NCI-H1092 (cell line): ENCODE measurements at regions not wholly inside any gene's neighbourhood (a gene's known extent, or its start where the extent isn't known, plus 50 kb on each side); places are given as distances from the start of the nearest gene placed in this dataset.
"Not testable (repeated sequence)": the region's sequence is repeated elsewhere in the genome, so short reads cannot be mapped to it uniquely, and the experiment has no call there.

Source experiments
- DNase-seq: peaks from one replicate; lab custom pipeline; 2025; lab: John Stamatoyannopoulos, UW

- DNase-seq: no peak
These were observed 89.2 kb upstream of the STMND1 start for GRCh38 chr6:17012421-17013225.

- no peak for DNase-seq
These were observed 89.9 kb upstream of the STMND1 start for GRCh38 chr6:17011985-17012384.

- DNase-seq: no peak
These were observed 94.1 kb upstream of the STMND1 start for GRCh38 chr6:17007749-17008148.

DNA sequence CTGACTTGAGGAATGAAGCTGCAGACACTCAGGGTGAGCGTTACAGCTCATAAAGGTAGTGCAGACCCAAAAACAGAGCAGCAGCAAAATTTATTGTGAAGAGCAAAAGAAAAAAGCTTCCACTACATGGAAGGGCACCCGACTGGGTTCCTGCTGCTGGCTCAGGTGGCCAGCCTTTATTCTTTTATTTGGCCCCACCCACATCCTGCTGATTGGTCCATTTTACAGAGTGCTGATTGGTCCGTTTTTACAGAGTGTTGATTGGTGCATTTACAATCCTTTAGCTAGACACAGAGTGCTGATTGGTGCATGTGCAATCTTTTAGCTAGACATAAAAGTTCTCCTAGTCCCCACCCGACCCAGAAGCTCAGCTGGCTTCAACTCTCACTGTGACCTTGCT lies 95.3 kb upstream of the STMND1 start:
- DNase-seq: no peak

- DNase-seq: no peak
These were observed 97.6 kb upstream of the STMND1 start for GRCh38 chr6:17004269-17004668.

GRCh38 chr6:17002123-17002522 lies 99.7 kb upstream of the STMND1 start:
- no peak for DNase-seq

DNA sequence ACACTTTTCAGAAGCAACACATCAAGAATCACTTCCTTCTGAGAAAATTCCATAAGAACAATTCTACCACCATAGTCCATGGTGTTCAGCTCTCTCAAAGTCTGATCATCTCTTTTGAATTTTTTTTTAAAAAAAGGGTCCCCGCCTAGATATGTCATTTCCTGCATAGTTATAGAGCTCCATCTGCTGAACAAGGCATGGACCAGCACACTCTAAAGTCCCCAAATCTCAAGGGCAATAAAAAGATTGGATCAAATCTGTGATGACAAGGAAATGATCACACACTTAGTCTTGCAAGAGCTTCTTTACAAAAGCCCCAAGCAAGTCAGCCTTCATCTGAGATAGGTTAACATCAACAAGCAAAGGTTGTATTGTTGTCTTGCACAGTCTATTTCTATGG lies 100.7 kb upstream of the STMND1 start:
- no peak for DNase-seq

DNA sequence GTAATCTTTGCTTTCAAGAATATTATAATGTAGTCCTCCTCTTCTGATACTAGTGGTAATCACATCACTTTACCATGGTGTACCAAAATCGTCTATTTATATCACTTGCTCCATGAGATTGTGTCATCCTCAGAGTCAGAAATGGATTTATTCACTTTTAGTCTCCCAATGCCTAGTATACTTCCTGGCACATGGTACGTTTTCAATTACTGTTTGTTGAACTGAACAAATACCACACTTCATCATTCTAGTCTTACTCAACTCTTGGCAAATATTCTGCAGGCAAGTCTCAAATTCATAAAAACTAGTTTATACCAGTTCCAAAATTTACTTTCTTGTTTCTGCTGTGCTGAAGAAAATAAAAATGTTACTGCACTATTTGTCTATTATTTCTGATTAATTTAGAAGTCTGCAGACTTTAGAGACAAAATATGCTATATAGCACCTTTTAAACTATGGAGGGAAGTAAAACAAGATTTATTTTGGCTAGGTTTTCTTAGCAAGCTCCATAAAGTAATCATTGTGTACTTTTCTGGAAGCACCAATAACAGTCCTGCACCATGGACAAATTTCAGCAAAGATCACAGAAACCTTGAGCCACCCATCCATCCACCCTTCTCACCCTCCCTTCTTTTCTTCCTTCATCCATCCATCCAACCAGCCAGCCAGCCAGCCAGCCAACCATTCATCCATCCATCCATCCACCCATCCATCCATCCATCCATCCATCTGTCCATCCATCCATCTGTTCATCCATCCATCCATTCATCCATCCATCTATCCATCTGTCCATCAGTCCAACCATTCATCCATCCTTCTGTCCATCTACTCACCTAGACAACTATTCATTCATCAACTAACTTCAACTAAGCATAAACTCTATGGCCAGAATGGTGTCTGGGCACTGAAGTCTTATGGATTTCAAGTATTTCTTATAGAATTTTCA lies 102.1 kb upstream of the STMND1 start:
- DNase-seq: no peak

GRCh38 chr6:16998461-16998860 lies 103.4 kb upstream of the STMND1 start:
- DNase-seq: no peak

DNA sequence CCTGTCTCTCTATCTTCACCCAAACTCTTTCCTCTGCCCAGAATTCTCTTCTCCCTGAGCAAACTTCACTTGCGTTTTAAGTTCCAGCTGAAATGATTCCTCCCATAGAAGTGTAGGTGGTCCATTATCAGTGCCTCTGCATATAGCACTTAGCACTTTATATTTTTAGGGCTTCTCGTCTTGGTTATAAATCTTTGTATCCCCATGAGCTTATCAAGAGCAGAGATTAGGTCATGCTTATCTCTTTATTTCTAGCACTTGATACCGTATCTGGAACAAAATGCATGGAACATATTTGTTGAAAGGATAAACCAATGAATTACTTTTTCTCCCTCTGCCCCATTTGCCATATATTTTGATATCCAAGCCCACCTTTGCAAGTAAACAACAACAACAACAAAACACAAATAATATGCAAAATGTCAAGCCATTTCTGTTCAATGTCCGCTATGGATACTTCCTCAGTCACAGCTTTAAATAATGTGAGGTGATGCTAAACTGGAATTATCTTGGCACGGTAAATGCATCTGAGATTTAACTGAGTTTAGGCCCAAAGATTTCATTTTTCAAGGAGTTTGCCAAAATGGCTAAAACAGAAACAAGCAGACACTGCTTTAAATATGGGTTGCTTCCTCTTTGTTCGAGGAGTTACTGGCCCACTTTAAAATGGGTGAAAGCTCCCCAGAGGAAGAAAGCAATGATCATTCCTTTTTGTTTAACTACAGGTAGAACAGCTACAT lies 106.2 kb upstream of the STMND1 start:
- no peak for DNase-seq

DNA sequence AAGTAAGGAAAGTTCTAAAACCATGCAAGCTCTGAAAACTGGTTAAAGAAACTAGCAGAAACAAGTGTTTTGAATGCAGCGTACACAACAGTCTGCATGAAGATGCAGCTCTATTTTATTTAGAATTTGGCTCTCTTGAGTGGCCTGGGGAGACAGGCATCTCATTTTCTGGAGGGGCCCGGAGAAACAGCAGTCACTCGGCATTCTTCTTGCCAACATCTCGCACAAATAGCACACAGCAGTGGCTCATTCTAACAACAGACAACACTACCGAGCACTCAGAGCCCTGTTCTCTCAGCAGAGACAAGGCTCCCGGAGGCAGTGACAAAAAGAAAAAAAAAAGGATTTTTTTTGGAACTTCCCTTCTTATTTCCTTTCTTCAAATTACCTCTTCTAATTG lies 108.5 kb upstream of the STMND1 start:
- no peak for DNase-seq

GRCh38 chr6:16991981-16992629 lies 109.7 kb upstream of the STMND1 start:
- no peak for DNase-seq

GRCh38 chr6:16989976-16990375 lies 111.9 kb upstream of the STMND1 start:
- DNase-seq: not testable (repeated sequence)

GRCh38 chr6:16989382-16989781 lies 112.5 kb upstream of the STMND1 start:
- no peak for DNase-seq

DNA sequence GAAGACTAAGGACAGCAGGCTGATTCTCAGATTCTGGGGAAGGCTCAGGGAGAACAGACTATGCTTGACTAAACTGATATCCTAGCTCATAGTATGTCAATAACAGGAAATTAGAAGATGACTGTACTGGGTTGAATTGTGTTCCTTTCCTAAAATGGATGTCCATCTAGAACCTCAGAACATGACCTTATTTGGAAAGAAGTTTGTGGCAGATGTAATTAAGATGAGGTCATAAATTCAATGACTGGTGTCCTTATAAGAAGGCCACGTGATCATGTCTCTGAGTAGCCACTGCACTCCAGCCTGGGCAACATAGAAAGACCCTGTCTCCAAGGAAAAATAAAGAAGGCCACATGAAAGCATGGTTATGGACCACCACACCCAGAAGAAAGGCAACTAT lies 113.9 kb upstream of the STMND1 start:
- no peak for DNase-seq

- no peak for DNase-seq
These were observed 116.2 kb upstream of the STMND1 start for GRCh38 chr6:16985513-16986284.

DNA sequence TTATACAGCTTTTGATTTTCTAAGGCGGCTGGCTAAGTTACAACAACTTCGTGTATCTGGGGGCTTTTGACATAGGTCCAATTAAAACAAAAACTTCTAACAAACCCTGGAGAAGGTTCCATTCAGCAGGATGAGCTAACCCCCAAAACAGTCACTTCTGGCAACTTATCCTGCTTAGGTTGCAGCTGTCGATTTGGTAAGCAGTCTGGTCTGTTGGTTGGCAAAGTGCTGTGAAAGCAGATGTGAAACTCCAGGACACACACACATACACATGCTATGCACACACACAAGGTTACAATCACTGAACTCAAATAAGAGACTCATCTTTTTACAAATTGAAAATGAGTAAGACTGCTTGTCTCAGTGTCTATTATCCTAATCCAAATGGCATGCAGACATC lies 119.0 kb upstream of the STMND1 start:
- DNase-seq: no peak

DNA sequence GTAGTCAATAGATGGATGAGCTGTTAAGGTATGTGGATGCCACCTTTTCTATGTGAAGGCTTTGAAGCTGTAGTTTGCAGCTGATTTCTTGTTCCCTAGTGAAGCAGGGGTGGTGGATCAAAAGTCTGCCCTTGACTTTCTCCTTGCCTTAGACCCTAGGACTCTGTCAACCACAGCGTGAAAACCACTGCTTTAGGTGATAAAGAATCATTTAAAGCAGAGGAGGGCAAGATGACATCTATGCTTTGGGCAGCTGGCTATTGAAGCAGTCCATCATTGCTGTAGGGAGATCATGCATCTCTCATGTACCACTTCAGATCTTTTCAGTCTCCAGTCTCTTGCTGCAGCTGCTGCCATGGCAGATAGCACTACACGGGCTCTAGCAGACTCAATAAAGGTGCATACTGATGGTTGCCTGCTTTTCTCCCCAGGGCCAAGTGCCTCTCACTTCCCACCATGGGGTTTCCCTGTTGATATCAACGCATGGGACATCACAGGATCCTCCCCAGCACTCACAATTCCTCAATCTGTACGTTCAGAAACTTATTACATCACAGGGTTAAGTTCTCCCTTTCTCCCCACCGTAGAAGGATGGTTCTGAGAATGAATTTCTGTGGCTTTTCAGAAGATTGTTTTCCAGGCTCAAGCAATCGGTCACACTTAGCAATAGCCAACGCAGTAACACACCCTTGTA lies 122.0 kb upstream of the STMND1 start:
- no peak for DNase-seq

DNA sequence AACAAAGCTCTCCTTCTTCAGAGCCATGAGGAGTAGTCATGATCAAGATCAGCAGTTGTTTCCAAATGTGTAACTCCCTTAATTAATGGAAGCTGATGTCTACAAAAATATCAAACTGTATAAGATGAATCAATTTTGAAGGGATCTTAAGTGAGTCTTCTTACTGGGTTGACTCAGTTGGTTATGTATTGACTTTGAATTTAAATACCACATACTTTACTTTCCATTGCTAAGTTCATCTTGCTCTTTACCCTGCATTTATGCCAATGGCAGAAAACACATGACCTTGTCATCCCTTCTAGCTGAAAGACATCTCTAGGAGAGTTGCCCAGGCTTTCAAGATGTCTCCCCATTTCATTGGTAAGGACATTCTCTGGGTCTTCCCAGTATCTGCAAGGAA lies 123.2 kb upstream of the STMND1 start:
- DNase-seq: no peak

DNA sequence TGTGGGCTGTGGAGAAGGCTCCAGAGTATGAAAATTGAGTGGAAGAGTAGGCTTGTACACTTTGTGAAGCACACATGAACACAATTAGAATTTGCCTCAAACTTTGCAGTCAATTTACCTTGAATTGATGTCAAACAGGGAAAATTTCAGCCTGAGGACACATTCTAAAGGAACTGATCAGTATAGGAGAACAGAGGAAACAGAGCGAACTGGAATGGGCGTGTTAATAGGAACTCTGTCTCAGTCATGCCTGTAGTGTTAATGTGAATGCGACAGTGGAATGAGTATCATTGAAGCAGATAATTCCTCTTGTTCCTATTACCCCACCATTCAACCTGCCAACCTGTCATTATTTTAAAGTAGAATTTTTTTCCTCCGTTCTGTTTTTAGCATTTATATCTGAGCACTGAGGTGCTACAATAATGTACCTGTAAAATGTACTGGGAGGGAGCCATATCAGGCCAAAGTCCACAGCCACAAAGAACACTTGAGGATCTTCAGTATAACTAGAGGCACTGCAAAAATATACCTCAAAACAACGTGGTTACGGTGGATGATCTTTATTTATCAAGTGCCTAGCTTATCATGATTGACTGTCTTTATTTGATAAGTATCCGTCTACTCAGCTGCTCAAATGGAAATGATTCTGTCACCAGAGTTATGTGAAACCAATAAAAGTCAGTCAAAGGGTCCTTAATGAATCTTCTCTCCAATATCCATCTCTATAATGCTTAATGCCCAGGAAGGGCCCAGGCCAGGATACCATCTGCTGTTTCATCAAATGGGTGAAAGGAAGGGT lies 125.3 kb upstream of the STMND1 start:
- DNase-seq: no peak
